PC-9 (cell line): ENCODE measurements at regions not wholly inside any gene's neighbourhood (a gene's known extent, or its start where the extent isn't known, plus 50 kb on each side); places are given as distances from the start of the nearest gene placed in this dataset.

Source experiments
- BruUV-seq: library from RNA; stranded (reverse); fragments of 400-500 nt; replicated peaks from 2 replicates; lab custom pipeline; 2021; lab: Mats Ljungman, UMichigan
- CTCF ChIA-PET: fragments of 300-600 bp; sonication (Branson Sonifier 250); formaldehyde crosslinking; loops from one replicate; lab custom pipeline; 2022; ENCODE audit warnings: antibody characterized with exemption; lab: Charles Lee
- POLR2A ChIA-PET: fragments of 300-600 bp; sonication (Branson Sonifier 250); formaldehyde crosslinking; loops from one replicate; lab custom pipeline; 2022; ENCODE audit warnings: antibody characterized with exemption; ENCODE audit not compliant: unreplicated experiment; lab: Charles Lee
- DNase-seq, 2 experiments: peaks; one replicate each; pipeline versions ENCODE4 v3.0.0 to v3.0.0-alpha.2; 2015 to 2022; ENCODE audit warnings: mixed read lengths in 1 of 2
- H2AFZ ChIP-seq: fragments of 200-600 bp; sonication (generic); 2 replicates; pipeline ENCODE4 v1.8.1; 2017; ENCODE audit warnings: antibody characterized with exemption
- H3F3A ChIP-seq: fragments of 200-600 bp; sonication (generic); 2 replicates; pipeline ENCODE4 v1.8.1; 2017; ENCODE audit warnings: antibody characterized with exemption, mild to moderate bottlenecking, low read depth; ENCODE audit not compliant: insufficient read depth
- H3K27ac ChIP-seq: fragments of 200-600 bp; sonication (generic); 2 replicates; pipeline ENCODE4 v1.6.1; 2016; ENCODE audit warnings: mixed run types
- H3K27me3 ChIP-seq: fragments of 200-600 bp; sonication (generic); 2 replicates; pipeline ENCODE4 v1.6.1; 2016; ENCODE audit warnings: low read depth, mixed run types; ENCODE audit not compliant: insufficient read depth
- H3K36me3 ChIP-seq: fragments of 200-600 bp; sonication (generic); 2 replicates; pipeline ENCODE4 v1.6.1; 2016; ENCODE audit warnings: low read depth, mixed run types
- H3K4me1 ChIP-seq: fragments of 200-600 bp; sonication (generic); replicated peaks from 2 replicates; pipeline ENCODE4 v1.6.1; 2016; ENCODE audit warnings: mixed run types; ENCODE audit not compliant: insufficient read depth
- H3K4me2 ChIP-seq: fragments of 200-600 bp; sonication (generic); 2 replicates; pipeline ENCODE4 v1.6.1; 2017; ENCODE audit warnings: mixed run types
- H3K4me3 ChIP-seq: fragments of 200-600 bp; sonication (generic); 2 replicates; pipeline ENCODE4 v1.6.1; 2016; ENCODE audit warnings: mixed run types
- H3K79me2 ChIP-seq: fragments of 200-600 bp; sonication (generic); 2 replicates; pipeline ENCODE4 v1.6.1; 2017; ENCODE audit warnings: low read depth, mixed run types
- H3K9me2 ChIP-seq: fragments of 200-600 bp; sonication (generic); 2 replicates; pipeline ENCODE4 v1.8.1; 2017; ENCODE audit warnings: mild to moderate bottlenecking; ENCODE audit not compliant: insufficient read depth
- H3K9me3 ChIP-seq: fragments of 200-600 bp; sonication (generic); 2 replicates; pipeline ENCODE4 v1.8.1; 2016; ENCODE audit warnings: low read depth; ENCODE audit not compliant: insufficient read depth
- H4K20me1 ChIP-seq: fragments of 200-600 bp; sonication (generic); 2 replicates; pipeline ENCODE4 v1.8.1; 2017; ENCODE audit not compliant: insufficient read depth
- CTCF ChIP-seq: fragments of 200-600 bp; sonication (generic); conservative IDR thresholded peaks from 2 replicates; pipeline ENCODE4 v1.6.1; 2017; ENCODE audit warnings: mixed run types, antibody characterized with exemption, mild to moderate bottlenecking, moderate library complexity
- EZH2 ChIP-seq: fragments of 200-600 bp; sonication (generic); IDR thresholded peaks from 2 replicates; pipeline ENCODE4 v1.8.0; 2017; ENCODE audit warnings: antibody characterized with exemption, low read depth
- intact Hi-C: fragments of 100-400 bp; cut with micrococcal nuclease; formaldehyde crosslinking; loops from one replicate; pipeline ENCODE4 v1.10.0; 2022; ENCODE audit not compliant: unreplicated experiment

- no peaks in the 10 kb centered on the region for H4K20me1 ChIP-seq
- CTCF ChIA-PET, result no interaction called here
- H3F3A ChIP-seq, result no peaks in the 10 kb centered on the region
- BruUV-seq, result no TSS peak
- intact Hi-C loops, result no loop called here
- POLR2A ChIA-PET, result no interaction called here
- no peaks in the 10 kb centered on the region for H3K79me2 ChIP-seq
- H3K9me3 ChIP-seq, result no peaks in the 10 kb centered on the region
- H3K27me3 ChIP-seq, result no peaks in the 10 kb centered on the region
- H2AFZ ChIP-seq, result no peak overlapping the region
- H3K4me2 ChIP-seq, result no peak overlapping the region
- no peaks in the 10 kb centered on the region for H3K9me2 ChIP-seq
- no peak overlapping the region for H3K27ac ChIP-seq
- H3K36me3 ChIP-seq, result no peaks in the 10 kb centered on the region
- DNase-seq, result no peak
- no peak for TF ChIP-seq EZH2
- no peak for TF ChIP-seq CTCF
- H3K4me1 ChIP-seq, result no peaks in the 10 kb centered on the region
- no peak overlapping the region for H3K4me3 ChIP-seq
Observed at GRCh38 chr4:79798047-79798446, 275.0 kb downstream of the ANTXR2 start.

- Histone ChIP-seq H3K36me3 (no peaks in the 10 kb centered on the region), H3K4me1 (no peaks in the 10 kb centered on the region), H3K27me3 (no peaks in the 10 kb centered on the region), H3K4me2 (no peak overlapping the region), H3K27ac (no peak overlapping the region), H3K9me3 (no peaks in the 10 kb centered on the region), H3F3A (no peaks in the 10 kb centered on the region), H4K20me1 (no peaks in the 10 kb centered on the region), H2AFZ (no peak overlapping the region), H3K4me3 (no peak overlapping the region), H3K9me2 (no peaks in the 10 kb centered on the region), H3K79me2 (no peaks in the 10 kb centered on the region)
- ChIA-PET POLR2A (no interaction called here), CTCF (no interaction called here)
- BruUV-seq, result no TSS peak
- intact Hi-C loops, result no loop called here
- TF ChIP-seq EZH2, result no peak
- no peak for TF ChIP-seq CTCF
- DNase-seq, result no peak
Observed at GRCh38 chr4:79796948-79797347, 276.1 kb downstream of the ANTXR2 start.

GRCh38 chr4:79788884-79789283 is 284.1 kb downstream of the ANTXR2 start:
- H3K4me1 ChIP-seq, result no peaks in the 10 kb centered on the region
- H3K27me3 ChIP-seq, result no peaks in the 10 kb centered on the region
- DNase-seq, result no peak
- no peak for TF ChIP-seq CTCF
- BruUV-seq, result no TSS peak
- no peaks in the 10 kb centered on the region for H3F3A ChIP-seq
- no peaks in the 10 kb centered on the region for H3K36me3 ChIP-seq
- no peaks in the 10 kb centered on the region for H3K9me2 ChIP-seq
- no peaks in the 10 kb centered on the region for H4K20me1 ChIP-seq
- POLR2A ChIA-PET, result no interaction called here
- no peak overlapping the region for H2AFZ ChIP-seq
- intact Hi-C loops, result no loop called here
- no peak overlapping the region for H3K4me3 ChIP-seq
- no peaks in the 10 kb centered on the region for H3K79me2 ChIP-seq
- H3K9me3 ChIP-seq, result no peaks in the 10 kb centered on the region
- H3K4me2 ChIP-seq, result no peak overlapping the region
- no peak overlapping the region for H3K27ac ChIP-seq
- CTCF ChIA-PET, result no interaction called here
